SH-SY5Y (cell line): ENCODE measurements at regions not wholly inside any gene's neighbourhood (a gene's known extent, or its start where the extent isn't known, plus 50 kb on each side); places are given as distances from the start of the nearest gene placed in this dataset.

Experiments
- GATA2 ChIP-seq: IDR thresholded peaks from 2 replicates; pipeline ENCODE4 v1.6.1; 2011; ENCODE audit warnings: mild to moderate bottlenecking, low read depth, low read length
- GATA3 ChIP-seq: IDR thresholded peaks from 2 replicates; pipeline ENCODE4 v1.6.1; 2011; ENCODE audit warnings: low read depth, mild to moderate bottlenecking, low read length, moderate library complexity

DNA sequence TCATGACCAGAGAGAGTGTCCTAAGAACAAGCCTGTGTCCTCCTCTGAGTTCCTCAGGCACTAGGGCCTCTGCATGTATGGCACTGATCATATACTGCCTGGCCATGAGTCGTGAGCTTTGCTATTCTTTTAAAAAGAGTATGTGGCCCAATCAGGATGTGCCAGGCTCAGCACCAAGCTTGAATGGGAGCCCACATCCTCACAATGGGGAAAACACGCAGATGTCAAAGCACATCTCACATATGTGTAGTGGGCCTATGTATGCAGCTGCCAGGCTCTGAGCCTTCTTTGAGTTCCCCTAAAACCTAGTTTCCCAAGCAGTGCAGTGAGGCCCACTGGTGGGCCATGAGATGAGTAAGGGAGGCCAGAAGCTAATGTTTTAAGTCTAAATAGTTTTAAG is 69.9 kb upstream of the SLC1A4 start:
- TF ChIP-seq GATA2 (no peak), GATA3 (no peak)
